Chondrocyte (in vitro differentiated cells): ENCODE measurements at regions not wholly inside any gene's neighbourhood (a gene's known extent, or its start where the extent isn't known, plus 50 kb on each side); places are given as distances from the start of the nearest gene placed in this dataset.

Experiments used
- DNase-seq: peaks from one replicate; pipeline ENCODE4 v3.0.0; 2021; ENCODE audit warnings: mixed read lengths, low spot score
- H3K27ac Mint-ChIP-seq: one replicate; pipeline ENCODE4 v1.8.0; 2021; ENCODE audit warnings: mild to moderate bottlenecking, moderate library complexity, mixed read lengths; ENCODE audit not compliant: unreplicated experiment
- H3K27me3 Mint-ChIP-seq: 2 replicates; pipeline ENCODE4 v1.8.0; 2021; ENCODE audit warnings: low read depth, mixed read lengths
- H3K36me3 Mint-ChIP-seq: 2 replicates; pipeline ENCODE4 v1.8.0; 2021; ENCODE audit warnings: low read depth, mixed read lengths
- H3K4me1 Mint-ChIP-seq: 2 replicates; pipeline ENCODE4 v1.8.0; 2021; ENCODE audit warnings: low read depth, mild to moderate bottlenecking, mixed read lengths
- H3K4me3 Mint-ChIP-seq: one replicate; pipeline ENCODE4 v1.8.0; 2021; ENCODE audit warnings: mild to moderate bottlenecking, moderate library complexity, mixed read lengths; ENCODE audit not compliant: unreplicated experiment
- H3K9me3 Mint-ChIP-seq: 2 replicates; pipeline ENCODE4 v1.8.0; 2021; ENCODE audit warnings: low read depth, mixed read lengths
- TF ChIP-seq, protein P1 (sequence below): fragments of 200-600 bp; sonication (generic); IDR thresholded peaks from 2 replicates; pipeline ENCODE4 v1.5.0; 2021; ENCODE audit warnings: antibody characterized with exemption, mild to moderate bottlenecking, moderate library complexity

DNA sequence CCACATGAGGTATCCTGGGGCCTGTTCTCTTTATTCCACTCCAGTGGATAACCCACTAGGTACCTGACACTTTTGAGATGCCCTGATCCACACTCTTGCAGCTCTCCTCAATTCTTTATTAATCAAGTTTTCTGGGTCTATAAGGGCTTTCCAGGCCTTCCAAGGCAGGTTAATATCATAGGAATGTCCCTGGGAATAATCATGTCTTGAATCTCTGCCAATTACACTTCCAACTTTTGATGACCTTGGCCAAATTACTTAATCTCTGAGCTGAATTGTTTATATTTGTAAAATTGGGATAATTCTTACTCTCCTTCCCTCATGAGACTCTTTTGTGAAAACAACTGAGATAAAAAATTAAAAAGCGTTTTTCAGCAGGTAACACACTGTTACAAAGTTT lies 881.7 kb downstream of the MCTP2 start:
- Mint-ChIP-seq H3K36me3 (no peaks in the 10 kb centered on the region), H3K4me1 (no peaks in the 10 kb centered on the region), H3K9me3 (no peaks in the 10 kb centered on the region), H3K27me3 (no peaks in the 10 kb centered on the region), H3K4me3 (no peak overlapping the region), H3K27ac (no peak overlapping the region)
- TF ChIP-seq, protein P1, sequence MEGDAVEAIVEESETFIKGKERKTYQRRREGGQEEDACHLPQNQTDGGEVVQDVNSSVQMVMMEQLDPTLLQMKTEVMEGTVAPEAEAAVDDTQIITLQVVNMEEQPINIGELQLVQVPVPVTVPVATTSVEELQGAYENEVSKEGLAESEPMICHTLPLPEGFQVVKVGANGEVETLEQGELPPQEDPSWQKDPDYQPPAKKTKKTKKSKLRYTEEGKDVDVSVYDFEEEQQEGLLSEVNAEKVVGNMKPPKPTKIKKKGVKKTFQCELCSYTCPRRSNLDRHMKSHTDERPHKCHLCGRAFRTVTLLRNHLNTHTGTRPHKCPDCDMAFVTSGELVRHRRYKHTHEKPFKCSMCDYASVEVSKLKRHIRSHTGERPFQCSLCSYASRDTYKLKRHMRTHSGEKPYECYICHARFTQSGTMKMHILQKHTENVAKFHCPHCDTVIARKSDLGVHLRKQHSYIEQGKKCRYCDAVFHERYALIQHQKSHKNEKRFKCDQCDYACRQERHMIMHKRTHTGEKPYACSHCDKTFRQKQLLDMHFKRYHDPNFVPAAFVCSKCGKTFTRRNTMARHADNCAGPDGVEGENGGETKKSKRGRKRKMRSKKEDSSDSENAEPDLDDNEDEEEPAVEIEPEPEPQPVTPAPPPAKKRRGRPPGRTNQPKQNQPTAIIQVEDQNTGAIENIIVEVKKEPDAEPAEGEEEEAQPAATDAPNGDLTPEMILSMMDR: no peak
- no peak for DNase-seq

DNA sequence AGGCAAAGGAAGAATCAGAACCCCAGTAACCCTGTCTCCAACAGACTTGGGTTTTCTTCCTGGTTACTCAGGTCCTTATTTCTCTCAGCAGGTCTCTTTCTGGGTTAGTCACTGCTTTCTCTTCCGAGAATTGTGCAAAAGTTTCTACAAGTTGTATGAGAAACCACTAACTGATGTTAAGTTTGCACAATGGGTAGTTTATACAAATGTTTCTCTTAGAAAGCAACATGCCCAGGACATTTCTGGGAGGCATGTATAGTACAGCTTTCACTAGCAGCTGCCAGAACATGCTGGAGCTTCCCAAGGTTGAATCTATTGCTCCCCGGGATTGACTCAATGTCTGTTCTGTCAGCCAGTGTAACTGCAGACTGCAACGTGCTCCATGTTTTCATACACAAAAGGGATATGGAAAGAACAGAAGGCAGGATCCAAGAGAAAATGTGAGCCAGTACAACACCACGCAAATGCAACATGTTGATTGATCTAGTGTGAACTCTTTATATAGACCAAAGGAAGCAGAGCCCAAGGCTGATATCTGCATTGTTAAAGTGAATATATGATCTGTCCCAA lies 887.8 kb downstream of the MCTP2 start:
- no peak overlapping the region for H3K4me3 Mint-ChIP-seq
- no peaks in the 10 kb centered on the region for H3K9me3 Mint-ChIP-seq
- TF ChIP-seq, protein P1: no peak
- no peak overlapping the region for H3K27ac Mint-ChIP-seq
- H3K36me3 Mint-ChIP-seq: no peaks in the 10 kb centered on the region
- no peaks in the 10 kb centered on the region for H3K27me3 Mint-ChIP-seq
- DNase-seq: no peak
- H3K4me1 Mint-ChIP-seq: no peaks in the 10 kb centered on the region

DNA sequence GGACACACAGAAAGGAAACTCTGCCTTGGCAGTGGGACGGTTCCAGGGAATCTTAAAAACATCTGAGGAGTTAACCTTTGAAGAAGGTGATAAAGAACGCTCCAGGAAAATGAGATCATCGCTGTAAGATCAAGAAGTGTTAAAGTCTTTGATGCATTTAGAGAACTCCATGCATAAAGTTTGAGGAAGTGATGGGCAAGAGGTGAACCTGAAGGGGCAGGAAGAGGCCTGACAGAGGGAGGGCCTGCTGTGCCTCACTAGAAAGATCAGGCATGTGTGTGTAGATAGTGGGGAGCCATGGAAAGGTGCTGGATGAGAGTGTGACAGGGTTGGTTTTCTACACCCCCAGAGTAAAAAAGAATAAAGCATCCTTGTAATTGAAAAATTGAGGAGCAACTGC lies 889.2 kb downstream of the MCTP2 start:
- H3K27me3 Mint-ChIP-seq: no peaks in the 10 kb centered on the region
- no peak for DNase-seq
- H3K27ac Mint-ChIP-seq: no peak overlapping the region
- TF ChIP-seq, protein P1: no peak
- H3K4me1 Mint-ChIP-seq: no peaks in the 10 kb centered on the region
- H3K4me3 Mint-ChIP-seq: no peak overlapping the region
- no peaks in the 10 kb centered on the region for H3K9me3 Mint-ChIP-seq
- H3K36me3 Mint-ChIP-seq: no peaks in the 10 kb centered on the region

DNA sequence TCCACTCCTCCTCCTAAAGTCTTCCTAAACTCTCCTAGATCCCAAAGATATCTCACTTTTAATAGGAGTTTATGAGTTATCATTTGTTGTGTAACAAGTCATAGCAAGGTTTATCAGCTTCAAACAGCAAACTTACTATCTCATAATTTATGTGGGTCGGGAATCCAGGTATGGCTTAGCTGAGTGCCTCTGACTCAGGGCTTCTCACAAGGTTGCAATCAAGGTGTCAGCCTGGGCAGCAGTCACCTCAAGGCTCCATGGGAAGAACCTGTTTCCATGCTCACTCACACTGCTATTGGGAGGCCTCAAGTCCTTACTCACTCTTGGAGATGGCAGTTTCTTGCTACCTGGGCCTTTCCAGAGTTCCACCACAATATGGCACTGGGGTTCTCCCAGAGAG lies 889.8 kb downstream of the MCTP2 start:
- Mint-ChIP-seq H3K36me3 (no peaks in the 10 kb centered on the region), H3K27me3 (no peaks in the 10 kb centered on the region), H3K4me1 (no peaks in the 10 kb centered on the region), H3K4me3 (no peak overlapping the region), H3K27ac (no peak overlapping the region), H3K9me3 (no peaks in the 10 kb centered on the region)
- TF ChIP-seq, protein P1: no peak
- DNase-seq: no peak

DNA sequence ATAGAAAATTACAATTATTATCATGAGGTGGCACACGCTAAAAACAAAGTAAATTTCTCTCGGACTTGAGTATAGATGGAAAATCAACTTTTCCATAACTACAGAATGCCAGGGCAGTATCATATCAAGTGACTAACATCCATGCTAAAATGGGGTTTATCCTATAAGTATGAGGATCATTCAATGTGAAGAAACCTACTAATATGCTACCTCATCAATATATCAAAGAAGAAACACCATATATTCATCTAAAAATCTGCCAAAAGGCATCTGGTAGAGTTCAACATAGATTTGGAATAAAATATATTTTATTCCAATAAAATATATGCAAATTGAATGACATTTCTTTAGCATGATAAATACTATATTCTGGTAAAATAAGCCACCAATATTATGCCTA lies 894.4 kb downstream of the MCTP2 start:
- TF ChIP-seq, protein P1: no peak
- no peak overlapping the region for H3K27ac Mint-ChIP-seq
- H3K9me3 Mint-ChIP-seq: no peaks in the 10 kb centered on the region
- no peaks in the 10 kb centered on the region for H3K27me3 Mint-ChIP-seq
- no peaks in the 10 kb centered on the region for H3K36me3 Mint-ChIP-seq
- no peak overlapping the region for H3K4me3 Mint-ChIP-seq
- DNase-seq: no peak
- peaks cover 13% of the 10 kb centered on the region for H3K4me1 Mint-ChIP-seq
